GM13977 (cell line): ENCODE measurements at regions not wholly inside any gene's neighbourhood (a gene's known extent, or its start where the extent isn't known, plus 50 kb on each side); places are given as distances from the start of the nearest gene placed in this dataset.
"Not testable (repeated sequence)": the region's sequence is repeated elsewhere in the genome, so short reads cannot be mapped to it uniquely, and the experiment has no call there.

ENCODE experiments used
- DNase-seq: peaks from one replicate; pipeline ENCODE4 v3.0.0; 2012; ENCODE audit warnings: low spot score
- in situ Hi-C: fragments of 300-500 bp; cut with MboI; formaldehyde crosslinking; loops from one replicate; pipeline ENCODE4 v1.12.0; 2022; ENCODE audit warnings: low sequenced_read_pairs, low pct_unique_long_range_greater_than_20kb, mixed read lengths, inconsistent platforms; ENCODE audit not compliant: unreplicated experiment
- TF ChIP-seq, protein P1 (sequence below): IDR thresholded peaks from 2 replicates; pipeline ENCODE4 v1.5.1; 2012; ENCODE audit warnings: mild to moderate bottlenecking, control low read depth; ENCODE audit not compliant: insufficient read depth; ENCODE audit errors: extremely low read depth, missing control alignments

DNA sequence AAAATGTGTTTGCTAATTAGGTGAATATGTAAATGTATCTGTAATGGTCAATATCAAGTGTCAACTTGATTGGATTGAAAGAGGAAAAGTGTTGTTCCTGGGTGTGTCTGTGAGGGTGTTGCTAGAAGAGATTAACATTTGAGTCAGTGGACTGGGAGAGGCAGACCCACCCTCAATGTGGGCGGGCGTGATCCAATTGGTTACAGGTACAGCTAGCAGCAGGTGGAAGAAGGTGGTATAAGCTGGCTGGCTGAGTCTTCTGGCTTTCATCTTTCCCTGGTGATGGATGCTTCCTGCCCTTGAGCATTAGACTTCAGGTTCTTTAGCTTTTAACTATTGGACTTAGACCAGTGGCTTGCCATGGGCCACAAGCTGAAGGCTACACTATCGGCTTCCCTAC is 779.0 kb upstream of the CTNND2 start:
- DNase-seq, result no peak
- in situ Hi-C loops, result no loop called here
- TF ChIP-seq, protein P1, sequence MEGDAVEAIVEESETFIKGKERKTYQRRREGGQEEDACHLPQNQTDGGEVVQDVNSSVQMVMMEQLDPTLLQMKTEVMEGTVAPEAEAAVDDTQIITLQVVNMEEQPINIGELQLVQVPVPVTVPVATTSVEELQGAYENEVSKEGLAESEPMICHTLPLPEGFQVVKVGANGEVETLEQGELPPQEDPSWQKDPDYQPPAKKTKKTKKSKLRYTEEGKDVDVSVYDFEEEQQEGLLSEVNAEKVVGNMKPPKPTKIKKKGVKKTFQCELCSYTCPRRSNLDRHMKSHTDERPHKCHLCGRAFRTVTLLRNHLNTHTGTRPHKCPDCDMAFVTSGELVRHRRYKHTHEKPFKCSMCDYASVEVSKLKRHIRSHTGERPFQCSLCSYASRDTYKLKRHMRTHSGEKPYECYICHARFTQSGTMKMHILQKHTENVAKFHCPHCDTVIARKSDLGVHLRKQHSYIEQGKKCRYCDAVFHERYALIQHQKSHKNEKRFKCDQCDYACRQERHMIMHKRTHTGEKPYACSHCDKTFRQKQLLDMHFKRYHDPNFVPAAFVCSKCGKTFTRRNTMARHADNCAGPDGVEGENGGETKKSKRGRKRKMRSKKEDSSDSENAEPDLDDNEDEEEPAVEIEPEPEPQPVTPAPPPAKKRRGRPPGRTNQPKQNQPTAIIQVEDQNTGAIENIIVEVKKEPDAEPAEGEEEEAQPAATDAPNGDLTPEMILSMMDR, result no peak

DNA sequence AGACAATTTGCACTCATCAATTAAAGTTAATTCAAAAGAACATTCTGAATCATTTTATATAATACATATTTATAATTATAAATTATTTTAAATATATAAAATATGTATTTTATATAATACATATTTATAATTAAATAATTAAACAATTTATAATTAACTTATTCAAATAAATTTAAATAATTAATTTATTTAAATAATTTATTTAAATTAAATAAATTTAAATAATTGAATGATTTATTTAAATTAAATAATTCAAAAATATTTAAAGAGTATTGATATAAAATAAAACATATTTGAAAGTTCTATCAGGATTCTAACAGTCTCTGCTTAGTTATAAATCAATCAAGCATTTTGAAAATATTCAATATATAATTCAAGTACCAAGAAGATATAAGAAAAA is 775.5 kb upstream of the CTNND2 start:
- in situ Hi-C loops, result no loop called here
- TF ChIP-seq, protein P1, result no peak
- DNase-seq, result no peak

DNA sequence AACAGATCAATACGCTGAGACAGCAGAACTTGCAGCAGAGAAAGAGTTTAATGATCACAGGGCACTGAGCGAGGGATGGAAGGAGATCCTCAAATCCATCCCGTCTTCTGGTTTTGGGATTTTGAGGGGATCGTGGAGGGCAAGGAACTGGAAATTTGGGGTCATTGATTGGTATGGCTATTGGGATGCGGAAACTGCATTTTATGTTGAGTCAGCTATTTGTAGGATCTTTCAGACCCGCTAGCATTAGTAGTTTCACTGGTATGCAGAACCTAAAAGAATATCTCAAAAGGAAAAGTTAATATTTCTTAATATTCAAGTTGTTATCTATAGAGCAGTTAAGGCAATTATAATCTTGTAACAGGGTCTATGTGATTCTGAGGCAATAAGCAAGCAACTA is 771.7 kb upstream of the CTNND2 start:
- TF ChIP-seq, protein P1, result no peak
- no peak for DNase-seq
- in situ Hi-C loops, result no loop called here

DNA sequence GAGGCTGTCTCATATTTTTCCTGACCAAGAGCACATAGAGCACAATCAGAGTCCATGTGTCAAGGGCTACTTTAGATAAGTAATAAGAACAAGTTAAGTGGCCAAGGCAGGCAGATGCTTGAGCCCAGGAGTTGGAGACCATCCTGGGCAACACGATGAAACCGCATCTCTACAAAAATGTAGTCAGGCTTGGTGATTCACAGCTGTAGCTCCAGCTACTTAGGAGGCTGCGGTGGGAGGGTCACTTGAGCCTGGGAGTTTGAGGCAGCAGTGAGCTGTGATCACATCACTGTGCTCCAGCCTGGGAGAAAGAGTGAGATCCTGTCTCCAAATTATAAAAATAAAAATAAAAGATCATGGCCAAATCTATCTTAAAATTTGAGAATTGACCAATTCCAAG is 767.9 kb upstream of the CTNND2 start:
- in situ Hi-C loops, result no loop called here
- DNase-seq, result no peak
- TF ChIP-seq, protein P1, result no peak

DNA sequence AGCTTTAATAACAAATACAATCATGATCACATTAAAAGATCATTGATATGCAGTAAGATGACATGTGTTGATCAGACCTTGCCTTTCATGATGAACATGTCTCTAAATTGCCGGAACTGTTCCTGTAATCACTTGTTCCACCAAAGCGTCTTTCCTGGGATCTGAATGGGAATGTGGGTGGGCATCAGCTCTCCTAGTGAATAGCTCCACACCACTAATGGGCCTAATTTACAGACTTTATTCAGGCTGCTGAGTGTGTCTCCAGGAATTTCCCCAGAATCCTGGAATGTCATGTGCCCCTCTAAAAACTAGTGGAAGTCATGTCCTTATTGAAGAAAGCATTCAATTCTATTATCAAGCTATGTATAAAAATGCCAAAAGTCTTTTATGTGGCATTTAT is 765.1 kb upstream of the CTNND2 start:
- no peak for DNase-seq
- in situ Hi-C loops, result no loop called here
- TF ChIP-seq, protein P1, result no peak

DNA sequence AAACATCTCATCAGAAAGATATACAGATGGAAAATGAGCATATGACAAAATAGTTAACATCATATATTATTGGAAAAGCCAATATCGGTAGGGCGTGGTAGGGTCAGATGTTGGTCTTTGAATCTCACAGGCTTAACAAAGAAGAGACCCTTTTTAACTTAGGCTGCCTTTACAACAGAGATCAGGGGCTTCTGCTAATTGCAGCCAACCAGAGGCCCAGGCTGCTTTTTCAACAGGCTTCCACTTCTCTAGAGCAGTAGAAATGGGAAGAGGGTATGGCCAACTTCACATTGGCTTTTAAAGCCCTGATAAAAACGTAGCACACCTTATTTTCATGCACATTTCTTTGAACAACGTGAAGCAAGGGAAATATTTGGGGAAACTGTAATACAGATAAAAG is 764.3 kb upstream of the CTNND2 start:
- no peak for DNase-seq
- in situ Hi-C loops, result no loop called here
- TF ChIP-seq, protein P1, result no peak

DNA sequence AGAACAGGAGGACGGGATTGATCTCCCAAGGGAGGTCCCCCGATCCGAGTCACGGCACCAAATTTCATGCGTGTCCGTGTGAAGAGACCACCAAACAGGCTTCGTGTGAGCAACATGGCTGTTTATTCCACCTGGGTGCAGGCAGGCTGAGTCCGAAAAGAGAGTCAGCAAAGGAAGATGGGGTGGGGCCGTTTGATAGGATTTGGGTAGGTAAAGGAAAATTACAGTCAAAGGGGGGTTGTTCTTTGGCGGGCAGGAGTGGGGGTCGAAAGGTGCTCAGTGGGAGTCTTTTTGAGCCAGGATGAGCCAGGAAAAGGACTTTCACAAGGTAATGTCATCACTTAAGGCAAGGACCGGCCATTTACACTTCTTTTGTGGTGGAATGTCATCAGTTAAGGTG is 763.6 kb upstream of the CTNND2 start:
- DNase-seq, in situ Hi-C loops: not testable (repeated sequence)

DNA sequence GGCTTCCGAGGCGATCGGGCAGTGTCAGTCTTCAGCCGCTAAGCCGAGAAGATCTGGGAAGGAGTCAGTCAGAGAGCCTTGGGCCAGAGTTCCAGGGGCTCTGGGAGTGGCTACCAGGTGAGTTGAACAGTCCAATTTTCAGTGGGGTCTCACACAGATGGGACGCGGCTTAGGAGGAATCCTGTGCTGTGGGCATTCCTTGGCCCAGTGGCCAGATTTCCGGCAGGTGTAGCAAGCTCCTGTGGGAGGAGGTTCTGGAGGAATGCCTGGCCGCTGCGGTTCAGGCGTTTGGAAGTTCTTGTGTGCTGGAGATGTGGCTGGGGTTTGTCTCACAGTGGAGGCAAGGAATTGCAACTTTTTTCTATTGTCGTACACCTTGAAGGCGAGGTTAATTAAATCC is 761.5 kb upstream of the CTNND2 start:
- DNase-seq, in situ Hi-C loops: not testable (repeated sequence)
